ENCODE measurements at regions not wholly inside any gene's neighbourhood (a gene's known extent, or its start where the extent isn't known, plus 50 kb on each side); places are given as distances from the start of the nearest gene placed in this dataset.

GRCh38 chr4:20615486-20616260 is 84.6 kb upstream of the PACRGL start:
- DNase-seq, result no peak

DNA sequence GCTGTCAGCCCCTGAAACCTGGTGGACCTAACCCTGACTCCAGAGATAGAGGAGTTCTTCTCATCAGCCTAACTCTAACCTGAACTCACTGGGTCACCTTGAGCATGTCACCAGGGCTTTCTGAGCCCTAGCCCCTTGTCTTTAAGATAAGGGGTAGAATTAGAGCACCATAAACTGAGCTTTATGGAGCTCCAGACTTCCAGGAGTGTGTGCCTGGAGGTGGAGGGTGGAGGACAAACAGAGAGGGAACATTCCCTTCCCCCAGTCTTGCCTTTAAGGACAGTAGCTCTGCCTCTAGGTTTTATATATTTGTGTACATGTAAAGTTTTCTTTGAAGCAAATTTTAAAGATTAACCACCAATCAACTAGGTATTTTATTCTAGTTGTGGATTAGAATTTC is 83.9 kb upstream of the PACRGL start:
- no peak for DNase-seq

DNA sequence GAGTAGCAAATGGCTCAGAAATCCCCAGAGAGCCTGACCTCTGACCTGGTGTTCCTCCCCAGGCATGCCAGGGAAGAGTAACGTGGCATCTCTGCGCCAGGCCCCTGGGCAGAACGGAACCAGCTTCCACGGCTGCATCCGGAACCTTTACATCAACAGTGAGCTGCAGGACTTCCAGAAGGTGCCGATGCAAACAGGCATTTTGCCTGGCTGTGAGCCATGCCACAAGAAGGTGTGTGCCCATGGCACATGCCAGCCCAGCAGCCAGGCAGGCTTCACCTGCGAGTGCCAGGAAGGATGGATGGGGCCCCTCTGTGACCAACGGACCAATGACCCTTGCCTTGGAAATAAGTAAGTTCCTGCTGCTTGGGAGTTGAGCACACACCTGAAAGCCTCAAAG is 83.4 kb upstream of the PACRGL start:
- DNase-seq, result no peak

DNA sequence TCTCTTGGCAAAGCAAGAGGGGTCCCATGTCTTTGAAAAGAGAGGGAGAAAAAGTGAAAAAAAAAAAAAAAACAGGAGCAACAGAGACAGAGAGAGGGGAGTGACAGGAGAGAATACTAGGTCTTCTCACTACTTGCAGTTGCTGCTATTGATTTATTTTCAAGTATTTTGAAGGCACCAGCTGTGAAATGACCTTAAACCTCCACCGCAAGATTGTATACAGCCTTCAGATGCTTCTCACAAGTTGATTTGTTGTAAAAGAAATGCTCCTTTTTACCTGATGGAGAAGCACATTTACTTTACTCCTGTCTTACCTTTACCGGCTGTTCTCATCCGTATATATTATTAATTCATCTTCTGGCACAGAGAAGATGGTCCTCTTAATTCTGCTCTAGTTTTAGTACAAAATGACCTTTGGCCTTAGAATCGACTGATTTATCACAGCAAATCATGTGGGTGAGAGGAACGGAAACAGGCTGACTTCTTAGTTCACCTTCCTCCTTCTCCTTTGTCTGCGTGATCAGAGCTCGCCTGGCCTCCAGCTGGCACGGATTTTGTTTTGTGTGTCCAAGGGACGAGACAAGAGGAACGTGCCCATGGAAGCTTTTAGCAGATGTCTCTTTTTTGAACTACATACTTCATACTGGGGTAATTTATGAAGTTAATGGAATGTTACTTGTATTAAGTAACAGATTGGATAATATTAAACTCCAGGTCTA is 82.4 kb upstream of the PACRGL start:
- no peak for DNase-seq

GRCh38 chr4:20618731-20619130 is 81.5 kb upstream of the PACRGL start:
- no peak for DNase-seq

- no peak for DNase-seq
These were observed 78.8 kb upstream of the PACRGL start for GRCh38 chr4:20621476-20621875.

GRCh38 chr4:20622701-20623100 is 77.6 kb upstream of the PACRGL start:
- no peak for DNase-seq

GRCh38 chr4:20623939-20624338 is 76.3 kb upstream of the PACRGL start:
- no peak for DNase-seq

GRCh38 chr4:20624793-20625374 is 75.4 kb upstream of the PACRGL start:
- no peak for DNase-seq

DNA sequence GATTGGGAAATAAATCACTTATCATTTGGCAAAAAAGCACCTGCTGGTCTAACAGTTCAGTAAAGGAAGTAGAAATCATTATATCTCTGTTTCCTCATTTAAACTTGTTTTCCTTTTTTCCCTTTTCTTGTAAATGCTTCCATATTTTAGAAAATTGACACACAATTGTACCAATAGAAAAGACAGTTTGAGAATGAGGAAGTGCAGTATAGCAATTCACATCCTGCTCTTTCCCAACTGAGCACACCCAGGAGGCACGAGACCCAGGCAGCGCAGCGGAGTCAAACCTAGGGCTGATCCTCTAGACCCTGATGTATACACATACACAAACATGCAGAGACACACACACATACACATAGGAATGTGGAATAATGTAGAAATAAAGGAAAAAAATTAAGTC is 74.8 kb upstream of the PACRGL start:
- DNase-seq, result no peak

- DNase-seq, result no peak
These were observed 73.8 kb upstream of the PACRGL start for GRCh38 chr4:20626326-20627005.

DNA sequence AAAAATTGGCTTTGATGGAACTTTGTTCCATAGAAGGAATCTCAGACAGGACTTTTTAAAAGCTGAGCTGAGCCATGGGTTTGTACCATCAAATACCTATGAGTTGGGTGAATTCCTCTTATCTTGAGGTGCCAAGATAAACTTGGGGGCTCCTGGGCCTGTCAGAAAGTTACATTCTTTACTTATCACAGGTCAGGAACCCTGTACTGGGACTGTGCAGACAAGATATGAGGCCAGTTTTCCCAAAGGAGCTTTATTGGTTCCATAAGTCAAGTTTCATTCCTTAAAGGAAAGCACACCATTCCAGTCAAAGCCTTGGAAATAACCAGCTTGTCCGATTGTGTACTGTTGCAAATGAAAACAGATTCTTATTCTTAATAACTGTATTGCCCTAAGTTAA is 72.4 kb upstream of the PACRGL start:
- DNase-seq, result no peak

DNA sequence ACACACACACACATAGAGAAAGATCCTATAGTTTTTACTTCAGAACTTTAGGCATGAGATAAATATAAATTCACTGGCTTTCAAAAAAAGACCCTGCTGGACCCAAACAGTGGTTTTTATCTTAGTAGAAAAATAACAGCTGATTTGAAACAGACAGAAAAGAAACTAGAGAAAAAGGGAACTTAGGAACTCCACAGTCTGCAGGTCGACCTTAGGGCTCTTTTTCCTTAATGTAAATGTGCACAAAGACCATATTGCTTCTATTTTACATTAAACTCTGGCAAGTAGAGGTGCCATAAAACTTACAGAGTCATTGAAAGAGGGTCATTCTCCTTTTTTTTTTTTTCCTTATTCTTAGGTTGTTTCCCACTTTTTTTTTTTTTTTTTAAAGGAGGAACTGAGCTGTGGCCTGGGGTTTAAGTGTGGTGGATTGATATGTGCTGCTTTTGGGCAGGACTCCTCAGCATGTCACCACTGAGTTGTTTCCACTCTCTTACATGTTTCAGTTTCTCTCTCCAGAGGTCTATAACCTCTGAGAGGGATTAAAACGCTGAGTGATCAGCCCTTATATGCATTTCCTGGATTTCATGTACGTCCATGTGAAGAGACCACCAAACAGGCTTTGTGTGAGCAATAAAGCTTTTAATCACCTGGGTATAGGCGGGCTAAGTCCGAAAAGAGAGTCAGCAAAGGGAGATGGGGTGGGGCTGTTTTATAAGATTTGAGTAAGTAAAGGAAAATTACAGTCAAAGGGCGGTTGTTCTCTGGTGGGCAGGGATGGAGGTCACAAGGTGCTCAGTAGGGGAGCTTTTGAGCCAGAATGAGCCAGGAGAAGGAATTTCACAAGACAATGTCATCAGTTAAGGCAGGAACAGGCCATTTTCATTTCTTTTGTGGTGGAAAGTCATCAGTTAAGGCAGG is 70.8 kb upstream of the PACRGL start:
- DNase-seq, result no peak

GRCh38 chr4:20638825-20639224 is 61.4 kb upstream of the PACRGL start:
- DNase-seq, result no peak

GRCh38 chr4:20639346-20639745 is 60.9 kb upstream of the PACRGL start:
- DNase-seq, result no peak

DNA sequence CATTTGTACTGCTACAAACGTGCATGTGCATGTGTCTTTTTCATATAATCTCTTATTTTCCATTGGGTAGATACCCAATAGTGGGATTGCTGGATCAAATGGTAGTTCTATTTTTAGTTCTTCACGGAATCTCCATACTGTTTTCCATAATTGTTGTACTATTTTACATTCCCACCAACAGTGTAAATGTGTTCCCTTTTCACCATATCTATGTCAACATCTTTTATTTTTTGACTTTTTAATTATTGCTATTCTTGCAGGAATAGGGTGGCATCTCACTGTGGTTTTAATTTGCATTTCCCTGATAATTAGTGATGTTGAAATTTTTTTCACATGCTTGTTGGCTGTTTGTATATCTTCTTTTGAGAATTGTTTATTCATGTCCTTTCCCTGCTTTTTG is 59.3 kb upstream of the PACRGL start:
- DNase-seq, result no peak

DNA sequence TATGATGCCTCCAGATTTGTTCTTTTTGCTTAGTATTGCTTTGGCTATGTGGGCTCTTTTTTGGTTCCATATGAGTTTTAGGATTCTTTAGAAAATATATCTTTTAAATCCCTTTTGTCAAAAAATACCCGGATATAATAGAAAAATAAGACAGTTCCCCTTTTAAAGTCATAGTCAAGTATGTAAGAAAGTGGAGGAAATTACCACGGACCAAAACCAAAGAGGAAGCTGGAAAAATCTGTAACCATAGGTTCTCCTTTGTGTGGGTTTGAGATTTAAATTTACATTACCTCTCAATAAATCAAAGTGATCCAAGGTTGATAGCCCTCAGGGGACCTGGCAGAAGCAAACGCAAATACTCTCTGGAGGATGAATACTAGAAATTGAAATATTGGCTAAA is 58.3 kb upstream of the PACRGL start:
- no peak for DNase-seq

GRCh38 chr4:20643631-20644030 is 56.6 kb upstream of the PACRGL start:
- DNase-seq, result no peak

GRCh38 chr4:20645236-20645635 is 55.0 kb upstream of the PACRGL start:
- no peak for DNase-seq

GRCh38 chr4:20646287-20646686 is 54.0 kb upstream of the PACRGL start:
- no peak for DNase-seq
